ENCODE measurements at regions not wholly inside any gene's neighbourhood (a gene's known extent, or its start where the extent isn't known, plus 50 kb on each side); places are given as distances from the start of the nearest gene placed in this dataset.

DNA sequence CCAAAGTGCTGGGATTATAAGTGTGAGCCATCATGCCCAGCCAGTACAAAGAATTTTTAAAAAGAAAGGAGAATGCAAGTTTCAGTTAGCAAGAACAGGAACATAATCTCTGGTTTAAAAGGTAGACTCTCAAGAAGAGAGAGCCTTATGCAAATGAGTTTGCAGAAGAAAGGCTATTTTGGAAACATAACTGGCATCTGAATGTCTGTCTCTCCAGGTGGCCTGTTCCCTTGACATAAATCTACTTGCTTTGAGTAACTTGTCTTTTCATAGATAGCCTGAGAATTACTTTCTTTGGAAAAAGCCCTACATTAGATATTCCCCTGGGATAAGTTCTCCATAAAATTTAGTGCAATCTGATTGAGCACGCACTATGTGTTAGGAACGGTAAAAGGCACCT, 109.6 kb downstream of the ICOS start:
- Histone ChIP-seq H3K9ac (ENCODE audit: extremely low read depth, insufficient read length, low read length) (no peak overlapping the region), H2BK15ac (ENCODE audit: low read depth, low read length) (no peak overlapping the region), H2AK5ac (ENCODE audit: insufficient read length, low read length) (no peak overlapping the region), H3K79me1 (ENCODE audit: insufficient read depth, low read depth, low read length, poor library complexity, severe bottlenecking) (no peaks in the 10 kb centered on the region), H3K4me1 (ENCODE audit: insufficient read depth, low read length) (no peaks in the 10 kb centered on the region), H3T11ph (ENCODE audit: low read length) (no peak overlapping the region), H3K79me2 (ENCODE audit: insufficient read depth, low read length) (no peaks in the 10 kb centered on the region; the same call in 1 of the 2 replicates), H2BK120ac (ENCODE audit: low read depth, low read length, poor library complexity, severe bottlenecking) (no peak overlapping the region), H2BK5ac (ENCODE audit: insufficient read length, low read length) (no peak overlapping the region), H4K8ac (replicated peaks; ENCODE audit: insufficient read length, low read depth, low read length) (no peak overlapping the region), H3K9me3 (ENCODE audit: control insufficient read depth, low read depth, low read length) (no peaks in the 10 kb centered on the region), H3K56ac (ENCODE audit: insufficient read length, low read depth, low read length) (no peak overlapping the region), H4K5ac (ENCODE audit: insufficient read length, low read depth, low read length) (no peak overlapping the region), H3K23ac (ENCODE audit: insufficient read length, low read depth, low read length) (no peak overlapping the region), H3K14ac (ENCODE audit: insufficient read depth, low read length) (no peak overlapping the region), H3K4ac (ENCODE audit: low read depth, low read length) (no peak overlapping the region), H2BK20ac (ENCODE audit: low read depth, low read length, poor library complexity, severe bottlenecking) (no peak overlapping the region), H2AFZ (ENCODE audit: low read length) (no peak overlapping the region), H3K27ac (ENCODE audit: insufficient read length, low read depth, low read length) (no peak overlapping the region), H3K27me3 (ENCODE audit: insufficient read depth, low read length) (no peaks in the 10 kb centered on the region), H3K18ac (ENCODE audit: insufficient read length, low read depth, low read length) (no peak overlapping the region), H4K91ac (ENCODE audit: insufficient read length, low read depth, low read length) (no peak overlapping the region), H3K23me2 (ENCODE audit: insufficient read length, low read depth, low read length, poor library complexity, severe bottlenecking) (no peaks in the 10 kb centered on the region), H3K4me2 (ENCODE audit: insufficient read depth, insufficient read length, low read length) (no peak overlapping the region), H2BK12ac (ENCODE audit: insufficient read length, low read depth, low read length) (no peak overlapping the region), H4K20me1 (ENCODE audit: control insufficient read depth, insufficient read depth, insufficient read length) (no peaks in the 10 kb centered on the region)
- H3K36me3 Mint-ChIP-seq (ENCODE audit: insufficient read depth in 1 of 3, low read depth in 3 of 3) = peaks cover 0 to 12% (median 1%) of the 10 kb centered on the region in 3 experiments; a peak in 4 of 7 replicates
- TF ChIP-seq, protein P1, sequence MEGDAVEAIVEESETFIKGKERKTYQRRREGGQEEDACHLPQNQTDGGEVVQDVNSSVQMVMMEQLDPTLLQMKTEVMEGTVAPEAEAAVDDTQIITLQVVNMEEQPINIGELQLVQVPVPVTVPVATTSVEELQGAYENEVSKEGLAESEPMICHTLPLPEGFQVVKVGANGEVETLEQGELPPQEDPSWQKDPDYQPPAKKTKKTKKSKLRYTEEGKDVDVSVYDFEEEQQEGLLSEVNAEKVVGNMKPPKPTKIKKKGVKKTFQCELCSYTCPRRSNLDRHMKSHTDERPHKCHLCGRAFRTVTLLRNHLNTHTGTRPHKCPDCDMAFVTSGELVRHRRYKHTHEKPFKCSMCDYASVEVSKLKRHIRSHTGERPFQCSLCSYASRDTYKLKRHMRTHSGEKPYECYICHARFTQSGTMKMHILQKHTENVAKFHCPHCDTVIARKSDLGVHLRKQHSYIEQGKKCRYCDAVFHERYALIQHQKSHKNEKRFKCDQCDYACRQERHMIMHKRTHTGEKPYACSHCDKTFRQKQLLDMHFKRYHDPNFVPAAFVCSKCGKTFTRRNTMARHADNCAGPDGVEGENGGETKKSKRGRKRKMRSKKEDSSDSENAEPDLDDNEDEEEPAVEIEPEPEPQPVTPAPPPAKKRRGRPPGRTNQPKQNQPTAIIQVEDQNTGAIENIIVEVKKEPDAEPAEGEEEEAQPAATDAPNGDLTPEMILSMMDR (conservative IDR thresholded peaks at IDR 0.05) = no peak
- H3K4me3 Mint-ChIP-seq = no peak overlapping the region
- H3K27ac Mint-ChIP-seq = no peak overlapping the region
- peaks cover 5 to 6% of the 10 kb centered on the region in 2 experiments for H3K4me1 Mint-ChIP-seq
- no peak for DNase-seq
- peaks cover 2% of the 10 kb centered on the region for H3K27me3 Mint-ChIP-seq (ENCODE audit: low read depth)
- peaks cover 6 to 8% of the 10 kb centered on the region in 2 experiments; a peak in 4 of 5 replicates for H3K9me3 Mint-ChIP-seq
- WGBS (ENCODE audit: extremely low coverage, insufficient read length, low lambda C conversion rate) = no CpG with 5 or more reads among the region's 2 CpGs

Measured in H9 (cell line).